ENCODE measurements at regions not wholly inside any gene's neighbourhood (a gene's known extent, or its start where the extent isn't known, plus 50 kb on each side); places are given as distances from the start of the nearest gene placed in this dataset.

- DNase-seq: no peak
Measured at GRCh38 chr15:98203872-98204660, 243.6 kb downstream of the ARRDC4 start.

- no peak for DNase-seq
Measured at GRCh38 chr15:98207928-98208327, 247.4 kb downstream of the ARRDC4 start.

- DNase-seq: no peak
Measured at GRCh38 chr15:98213346-98213979, 253.0 kb downstream of the ARRDC4 start.

GRCh38 chr15:98216166-98216565 lies 255.7 kb downstream of the ARRDC4 start:
- DNase-seq: no peak

- DNase-seq: no peak
Measured at GRCh38 chr15:98217356-98217755, 256.9 kb downstream of the ARRDC4 start.

- DNase-seq: no peak
Measured at GRCh38 chr15:98221144-98221543, 260.6 kb downstream of the ARRDC4 start.

- DNase-seq: no peak
Measured at GRCh38 chr15:98221577-98221976, 261.1 kb downstream of the ARRDC4 start.

GRCh38 chr15:98226149-98226548 lies 265.6 kb downstream of the ARRDC4 start:
- DNase-seq: no peak

GRCh38 chr15:98226578-98226977 lies 266.1 kb downstream of the ARRDC4 start:
- no peak for DNase-seq

- DNase-seq: no peak
Measured at GRCh38 chr15:98228846-98229245, 268.3 kb downstream of the ARRDC4 start.

GRCh38 chr15:98230975-98231374 lies 270.5 kb downstream of the ARRDC4 start:
- no peak for DNase-seq

GRCh38 chr15:98231696-98232440 lies 271.4 kb downstream of the ARRDC4 start:
- DNase-seq: no peak

GRCh38 chr15:98232761-98233160 lies 272.3 kb downstream of the ARRDC4 start:
- DNase-seq: no peak

- DNase-seq: no peak
Measured at GRCh38 chr15:98233873-98234272, 273.4 kb downstream of the ARRDC4 start.

GRCh38 chr15:98240303-98240702 lies 279.8 kb downstream of the ARRDC4 start:
- no peak for DNase-seq

GRCh38 chr15:98241032-98241554 lies 280.6 kb downstream of the ARRDC4 start:
- no peak for DNase-seq

GRCh38 chr15:98257290-98257689 lies 296.8 kb downstream of the ARRDC4 start:
- DNase-seq: no peak

GRCh38 chr15:98263787-98264186 lies 303.3 kb downstream of the ARRDC4 start:
- no peak for DNase-seq

- no peak for DNase-seq
Measured at GRCh38 chr15:98266295-98266694, 305.8 kb downstream of the ARRDC4 start.

GRCh38 chr15:98268163-98268562 lies 307.7 kb downstream of the ARRDC4 start:
- DNase-seq: no peak

GRCh38 chr15:98272625-98273024 lies 312.1 kb downstream of the ARRDC4 start:
- DNase-seq: no peak

GRCh38 chr15:98276018-98276417 lies 315.5 kb downstream of the ARRDC4 start:
- no peak for DNase-seq

- no peak for DNase-seq
Measured at GRCh38 chr15:98277602-98278001, 317.1 kb downstream of the ARRDC4 start.
